Thoracic aorta (tissue), 2 donors: ENCODE measurements at regions not wholly inside any gene's neighbourhood (a gene's known extent, or its start where the extent isn't known, plus 50 kb on each side); places are given as distances from the start of the nearest gene placed in this dataset.

Source experiments
- ATAC-seq: fragments of 150-250 bp; one replicate; pipeline ENCODE4 v1.8.0; 2017; ENCODE audit warnings: low read depth; ENCODE audit not compliant: insufficient number of reproducible peaks, low FRiP score
- DNase-seq: peaks from one replicate; pipeline ENCODE4 v3.0.0-alpha.2; 2020; ENCODE audit warnings: low spot score
- H3K27ac ChIP-seq, 2 donors: fragments of 200-600 bp; sonication (generic); 1 replicate in 1 of 2; 2 replicates in 1 of 2; pipeline ENCODE4 v1.5.1; 2016; ENCODE audit warnings: mild to moderate bottlenecking in 2 of 2, moderate library complexity in 2 of 2
- H3K27me3 ChIP-seq: fragments of 200-600 bp; sonication (generic); replicated peaks from 2 replicates; pipeline ENCODE4 v1.6.0; 2016; ENCODE audit warnings: mild to moderate bottlenecking; ENCODE audit not compliant: insufficient read depth
- H3K36me3 ChIP-seq: fragments of 200-600 bp; sonication (generic); one replicate; pipeline ENCODE4 v1.5.1; 2016
- H3K4me1 ChIP-seq, 2 donors: fragments of 200-600 bp; sonication (generic); 1 replicate in 1 of 2; 2 replicates in 1 of 2; pipeline versions ENCODE4 v1.5.1 to v1.6.0; 2016; ENCODE audit warnings: low read depth in 2 of 2, mild to moderate bottlenecking in 1 of 2; ENCODE audit not compliant: control insufficient read depth in 1 of 2
- H3K4me3 ChIP-seq: fragments of 200-600 bp; sonication (generic); 2 replicates; pipeline ENCODE4 v1.5.1; 2016; ENCODE audit warnings: mild to moderate bottlenecking
- H3K9me3 ChIP-seq: fragments of 200-600 bp; sonication (generic); 2 replicates; pipeline ENCODE4 v1.5.1; 2016
- CTCF ChIP-seq: fragments of 200-600 bp; sonication (generic); IDR thresholded peaks from one replicate; pipeline ENCODE4 v1.5.1; 2019; ENCODE audit warnings: antibody characterized with exemption

- Histone ChIP-seq H3K27ac (no peak overlapping the region), H3K4me1 (peaks cover 9 to 18% of the 10 kb centered on the region in 2 donors), H3K27me3 (no peaks in the 10 kb centered on the region), H3K4me3 (no peak overlapping the region), H3K36me3 (no peaks in the 10 kb centered on the region), H3K9me3 (no peaks in the 10 kb centered on the region)
- ATAC-seq (no peak), DNase-seq (no peak)
- no peak for TF ChIP-seq CTCF
These were observed 234.6 kb upstream of the CDH5 start for GRCh38 chr16:66131895-66132294.

GRCh38 chr16:66131156-66131807, 235.2 kb upstream of the CDH5 start:
- Histone ChIP-seq H3K9me3 (no peaks in the 10 kb centered on the region), H3K4me1 (peaks cover 9 to 18% of the 10 kb centered on the region in 2 donors), H3K36me3 (no peaks in the 10 kb centered on the region), H3K27me3 (no peaks in the 10 kb centered on the region), H3K27ac (no peak overlapping the region), H3K4me3 (no peak overlapping the region)
- no peak for TF ChIP-seq CTCF
- DNase-seq (no peak), ATAC-seq (no peak)

GRCh38 chr16:66130296-66130905, 236.1 kb upstream of the CDH5 start:
- DNase-seq (no peak), ATAC-seq (no peak)
- peak overlapping the region in 1 of 2 donors; percentile 26 for H3K27ac ChIP-seq
- peaks cover 6 to 9% of the 10 kb centered on the region in 2 donors for H3K4me1 ChIP-seq
- H3K4me3 ChIP-seq = no peak overlapping the region
- no peak for TF ChIP-seq CTCF
- no peaks in the 10 kb centered on the region for H3K27me3 ChIP-seq
- no peaks in the 10 kb centered on the region for H3K36me3 ChIP-seq
- no peaks in the 10 kb centered on the region for H3K9me3 ChIP-seq

GRCh38 chr16:66129196-66129595, 237.3 kb upstream of the CDH5 start:
- H3K27ac ChIP-seq = no peak overlapping the region
- DNase-seq = no peak
- H3K4me1 ChIP-seq = no peaks in the 10 kb centered on the region
- H3K4me3 ChIP-seq = no peak overlapping the region
- no peak for ATAC-seq
- H3K9me3 ChIP-seq = no peaks in the 10 kb centered on the region
- no peak for TF ChIP-seq CTCF
- H3K27me3 ChIP-seq = no peaks in the 10 kb centered on the region
- no peaks in the 10 kb centered on the region for H3K36me3 ChIP-seq

GRCh38 chr16:66128371-66128770, 238.1 kb upstream of the CDH5 start:
- Histone ChIP-seq H3K27me3 (no peaks in the 10 kb centered on the region), H3K27ac (no peak overlapping the region), H3K36me3 (no peaks in the 10 kb centered on the region), H3K9me3 (no peaks in the 10 kb centered on the region), H3K4me1 (no peaks in the 10 kb centered on the region), H3K4me3 (no peak overlapping the region)
- ATAC-seq (no peak), DNase-seq (no peak)
- TF ChIP-seq CTCF = no peak
